GM12878 (cell line): ENCODE measurements at regions not wholly inside any gene's neighbourhood (a gene's known extent, or its start where the extent isn't known, plus 50 kb on each side); places are given as distances from the start of the nearest gene placed in this dataset.

ENCODE experiments used
- ATAC-seq: fragments of 200-7000 bp; cut with Tn5 transposase; 3 replicates; pipeline ENCODE4 v1.9.1; 2020; ENCODE audit warnings: mild to moderate bottlenecking, moderate library complexity
- BruUV-seq: library from RNA; stranded (reverse); fragments of 400-500 nt; replicated peaks from 2 replicates; lab custom pipeline; 2021; lab: Mats Ljungman, UMichigan
- CTCF ChIA-PET: fragments of 300-600 bp; sonication (Branson Sonifier 250); formaldehyde crosslinking; extraction: SDS; loops from one replicate; lab custom pipeline; 2021; ENCODE audit warnings: inconsistent platforms; lab: Yijun Ruan, JAX
- POLR2A ChIA-PET: fragments of 350-600 bp; formaldehyde crosslinking; extraction: SDS; loops from one replicate; lab custom pipeline; 2021; ENCODE audit warnings: inconsistent platforms; lab: Charles Lee
- RAD21 ChIA-PET: fragments of 300-600 bp; sonication (Branson Sonifier 250); formaldehyde crosslinking; loops from one replicate; lab custom pipeline; 2023; ENCODE audit warnings: antibody characterized with exemption; ENCODE audit not compliant: unreplicated experiment; lab: Charles Lee
- SMC1A ChIA-PET: fragments of 300-600 bp; sonication (Branson Sonifier 250); formaldehyde crosslinking; loops from one replicate; lab custom pipeline; 2023; ENCODE audit not compliant: unreplicated experiment, uncharacterized antibody; lab: Charles Lee
- DNase-seq: peaks from one replicate; pipeline ENCODE4 v3.0.0-alpha.2; 2011; ENCODE audit warnings: low read depth, low spot score
- FAIRE-seq: peaks from 3 replicates; lab custom pipeline; 2011; peaks lifted over from hg19 to GRCh38; lab: Jason Lieb, UNC
- H2AFZ ChIP-seq: 2 replicates; pipeline ENCODE4 v1.6.0; 2011; ENCODE audit warnings: low read depth, low read length, control low read depth; ENCODE audit not compliant: control insufficient read depth
- H3K27ac ChIP-seq: 2 replicates; pipeline ENCODE4 v1.5.1; 2011; ENCODE audit warnings: control low read depth; ENCODE audit not compliant: control insufficient read depth, insufficient read depth
- H3K27me3 ChIP-seq, 2 experiments: replicated peaks in 1 of 2; 2 replicates each; pipeline versions ENCODE4 v1.6.0 to v1.6.1; 2011; ENCODE audit warnings: low read length in 1 of 2; ENCODE audit not compliant: control insufficient read depth in 2 of 2, insufficient read depth in 2 of 2
- H3K36me3 ChIP-seq, 2 experiments: 2 replicates each; pipeline ENCODE4 v1.5.1; 2011; ENCODE audit warnings: low read length in 1 of 2; ENCODE audit not compliant: control insufficient read depth in 2 of 2, insufficient read depth in 2 of 2
- H3K4me1 ChIP-seq: 2 replicates; pipeline ENCODE4 v1.6.1; 2011; ENCODE audit warnings: mild to moderate bottlenecking, low read length, moderate library complexity, mixed read lengths; ENCODE audit not compliant: control insufficient read depth, insufficient read depth
- H3K4me2 ChIP-seq: 2 replicates; pipeline ENCODE4 v1.6.0; 2011; ENCODE audit warnings: control low read depth; ENCODE audit not compliant: control insufficient read depth, insufficient read depth
- H3K4me3 ChIP-seq: fragments of 200-600 bp; sonication (generic); 2 replicates; pipeline ENCODE4 v1.5.1; 2016
- H3K79me2 ChIP-seq: 2 replicates; pipeline ENCODE4 v1.6.0; 2011; ENCODE audit warnings: low read length; ENCODE audit not compliant: control insufficient read depth, insufficient read depth
- H3K9ac ChIP-seq: 2 replicates; pipeline ENCODE4 v1.8.0; 2011; ENCODE audit warnings: low read length, control low read depth, mixed read lengths; ENCODE audit not compliant: control insufficient read depth, insufficient read depth
- H3K9me3 ChIP-seq: replicated peaks from 3 replicates; pipeline ENCODE4 v1.5.1; 2011; ENCODE audit warnings: mild to moderate bottlenecking, low read length; ENCODE audit not compliant: control insufficient read depth, insufficient read depth
- H4K20me1 ChIP-seq: 2 replicates; pipeline ENCODE4 v1.6.0; 2011; ENCODE audit not compliant: control insufficient read depth, insufficient read depth
- IRF4 ChIP-seq: IDR thresholded peaks from 2 replicates; pipeline ENCODE4 v1.6.1; 2011; ENCODE audit warnings: low read depth, low read length
- MXI1 ChIP-seq: fragments of 150-350 bp; IDR thresholded peaks from 2 replicates; pipeline ENCODE4 v1.6.1; 2011; ENCODE audit warnings: low read depth, mild to moderate bottlenecking, inconsistent platforms, low read length, improper control_type of control experiment
- NFYA ChIP-seq: IDR thresholded peaks from 2 replicates; pipeline ENCODE4 v1.6.1; 2011; ENCODE audit warnings: low read depth, mild to moderate bottlenecking, low read length, improper control_type of control experiment, borderline replicate concordance
- NR2C1 ChIP-seq: fragments of 450-650 bp; IDR thresholded peaks from 2 replicates; pipeline ENCODE4 v1.6.1; 2017; ENCODE audit warnings: antibody characterized with exemption, mild to moderate bottlenecking, moderate library complexity
- RFX5 ChIP-seq: IDR thresholded peaks from 2 replicates; pipeline ENCODE4 v1.6.1; 2011; ENCODE audit warnings: low read depth, low read length, improper control_type of control experiment
- SMAD1 ChIP-seq: fragments of 450-650 bp; IDR thresholded peaks from 2 replicates; pipeline ENCODE4 v1.6.1; 2018; ENCODE audit warnings: mild to moderate bottlenecking, low read depth; ENCODE audit not compliant: partially characterized antibody
- SP1 ChIP-seq: IDR thresholded peaks from one replicate; pipeline ENCODE4 v1.6.1; 2011; ENCODE audit warnings: low read depth, low read length
- SREBF2 ChIP-seq: IDR thresholded peaks from 2 replicates; pipeline ENCODE4 v1.6.1; 2012; ENCODE audit warnings: mild to moderate bottlenecking, low read length
- ZNF217 ChIP-seq: fragments of 450-650 bp; IDR thresholded peaks from 2 replicates; pipeline ENCODE4 v1.6.1; 2017; ENCODE audit warnings: antibody characterized with exemption, mild to moderate bottlenecking
- WGBS: methylation state at CpG from one replicate; pipeline ENCODE4 v1.1.6; 2016; ENCODE audit warnings: low lambda C conversion rate; ENCODE audit not compliant: insufficient replicate concordance, insufficient coverage; ENCODE audit errors: missing lambda C conversion rate; 5-methylcytosine and 5-hydroxymethylcytosine counted together
- in situ Hi-C: fragments of 300-500 bp; cut with MboI; formaldehyde crosslinking; loops from 9 replicates; pipeline ENCODE4 v1.14.3; 2018; ENCODE audit warnings: mixed read lengths
- intact Hi-C: fragments of 100-400 bp; cut with micrococcal nuclease; formaldehyde crosslinking; loops from one replicate; pipeline ENCODE4 v1.14.2; 2022; ENCODE audit not compliant: unreplicated experiment
- TF ChIP-seq, protein P1 (sequence below): IDR thresholded peaks from 2 replicates; pipeline ENCODE4 v1.6.1; 2012; ENCODE audit warnings: improper control_type of control experiment, low read depth, low read length; ENCODE audit not compliant: insufficient replicate concordance

DNA sequence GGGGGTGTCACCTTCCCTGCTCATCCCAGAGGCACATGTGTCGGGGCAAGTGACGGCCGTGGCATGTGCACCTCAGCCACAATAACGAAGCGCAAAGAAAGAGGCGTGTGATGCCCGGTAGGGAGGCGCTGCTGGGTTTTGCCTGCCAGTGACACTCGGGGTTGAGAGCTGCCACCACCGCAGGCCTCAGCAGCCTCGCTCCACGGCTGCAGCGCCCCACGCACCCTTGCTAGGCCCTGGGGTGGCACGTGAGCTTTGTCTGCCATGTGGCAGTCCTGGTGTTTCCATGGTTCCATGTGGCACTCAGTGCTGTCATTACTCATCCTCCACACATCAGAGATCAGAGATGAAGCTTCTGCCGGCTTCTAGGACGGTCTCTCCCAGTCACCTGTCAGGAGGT lies 136.0 kb upstream of the AGAP1 start:
- Histone ChIP-seq H3K9ac (no peak overlapping the region), H3K79me2 (no peaks in the 10 kb centered on the region), H3K36me3 (no peaks in the 10 kb centered on the region), H3K4me1 (no peaks in the 10 kb centered on the region), H3K9me3 (no peaks in the 10 kb centered on the region), H3K27me3 (no peaks in the 10 kb centered on the region), H4K20me1 (no peaks in the 10 kb centered on the region), H3K27ac (no peak overlapping the region), H2AFZ (no peak overlapping the region), H3K4me2 (no peak overlapping the region), H3K4me3 (no peak overlapping the region)
- TF ChIP-seq SMAD1: no peak
- no peak for TF ChIP-seq RFX5
- TF ChIP-seq NFYA: no peak
- ChIA-PET POLR2A (no interaction called here), SMC1A (no interaction called here), CTCF (no interaction called here), RAD21 (no interaction called here)
- intact Hi-C loops (no loop called here), in situ Hi-C loops (no loop called here)
- FAIRE-seq (no peak), DNase-seq (no peak), ATAC-seq (no peak)
- 53% methylated on average over 17 of the region's 17 CpGs for WGBS
- BruUV-seq: no TSS peak

DNA sequence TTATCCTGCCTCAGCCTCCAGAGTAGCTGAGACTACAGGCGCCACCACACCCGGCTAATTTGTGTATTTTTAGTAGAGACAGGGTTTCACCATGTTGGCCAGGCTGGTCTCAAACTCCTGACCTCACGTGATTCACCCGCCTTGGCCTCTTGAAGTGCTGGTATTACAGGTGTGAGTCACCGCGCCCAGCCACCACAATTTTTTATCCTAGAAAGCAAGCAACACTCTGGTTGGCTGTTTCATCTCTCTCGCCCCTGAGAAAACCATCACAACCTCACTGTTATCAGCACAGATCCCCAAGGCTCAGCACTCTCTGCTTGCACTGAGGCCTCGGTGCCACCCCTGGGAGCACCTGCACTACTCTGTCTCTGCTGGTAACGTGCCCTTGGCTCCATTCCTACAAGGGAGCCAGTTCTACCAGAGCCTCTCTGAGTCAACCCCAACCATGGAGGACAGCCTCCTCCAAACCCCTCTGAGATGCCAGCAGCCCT lies 134.8 kb upstream of the AGAP1 start:
- no peak for TF ChIP-seq MXI1
- TF ChIP-seq, protein P1, sequence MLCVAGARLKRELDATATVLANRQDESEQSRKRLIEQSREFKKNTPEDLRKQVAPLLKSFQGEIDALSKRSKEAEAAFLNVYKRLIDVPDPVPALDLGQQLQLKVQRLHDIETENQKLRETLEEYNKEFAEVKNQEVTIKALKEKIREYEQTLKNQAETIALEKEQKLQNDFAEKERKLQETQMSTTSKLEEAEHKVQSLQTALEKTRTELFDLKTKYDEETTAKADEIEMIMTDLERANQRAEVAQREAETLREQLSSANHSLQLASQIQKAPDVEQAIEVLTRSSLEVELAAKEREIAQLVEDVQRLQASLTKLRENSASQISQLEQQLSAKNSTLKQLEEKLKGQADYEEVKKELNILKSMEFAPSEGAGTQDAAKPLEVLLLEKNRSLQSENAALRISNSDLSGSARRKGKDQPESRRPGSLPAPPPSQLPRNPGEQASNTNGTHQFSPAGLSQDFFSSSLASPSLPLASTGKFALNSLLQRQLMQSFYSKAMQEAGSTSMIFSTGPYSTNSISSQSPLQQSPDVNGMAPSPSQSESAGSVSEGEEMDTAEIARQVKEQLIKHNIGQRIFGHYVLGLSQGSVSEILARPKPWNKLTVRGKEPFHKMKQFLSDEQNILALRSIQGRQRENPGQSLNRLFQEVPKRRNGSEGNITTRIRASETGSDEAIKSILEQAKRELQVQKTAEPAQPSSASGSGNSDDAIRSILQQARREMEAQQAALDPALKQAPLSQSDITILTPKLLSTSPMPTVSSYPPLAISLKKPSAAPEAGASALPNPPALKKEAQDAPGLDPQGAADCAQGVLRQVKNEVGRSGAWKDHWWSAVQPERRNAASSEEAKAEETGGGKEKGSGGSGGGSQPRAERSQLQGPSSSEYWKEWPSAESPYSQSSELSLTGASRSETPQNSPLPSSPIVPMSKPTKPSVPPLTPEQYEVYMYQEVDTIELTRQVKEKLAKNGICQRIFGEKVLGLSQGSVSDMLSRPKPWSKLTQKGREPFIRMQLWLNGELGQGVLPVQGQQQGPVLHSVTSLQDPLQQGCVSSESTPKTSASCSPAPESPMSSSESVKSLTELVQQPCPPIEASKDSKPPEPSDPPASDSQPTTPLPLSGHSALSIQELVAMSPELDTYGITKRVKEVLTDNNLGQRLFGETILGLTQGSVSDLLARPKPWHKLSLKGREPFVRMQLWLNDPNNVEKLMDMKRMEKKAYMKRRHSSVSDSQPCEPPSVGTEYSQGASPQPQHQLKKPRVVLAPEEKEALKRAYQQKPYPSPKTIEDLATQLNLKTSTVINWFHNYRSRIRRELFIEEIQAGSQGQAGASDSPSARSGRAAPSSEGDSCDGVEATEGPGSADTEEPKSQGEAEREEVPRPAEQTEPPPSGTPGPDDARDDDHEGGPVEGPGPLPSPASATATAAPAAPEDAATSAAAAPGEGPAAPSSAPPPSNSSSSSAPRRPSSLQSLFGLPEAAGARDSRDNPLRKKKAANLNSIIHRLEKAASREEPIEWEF: no peak
- no peak for TF ChIP-seq NR2C1
- no peak for TF ChIP-seq IRF4
- TF ChIP-seq SP1: no peak
- no peak for TF ChIP-seq ZNF217
- no peak for TF ChIP-seq SREBF2

More for the DNA sequence above, 134.8 kb upstream of the AGAP1 start:
- DNase-seq (no peak), ATAC-seq (no peak), FAIRE-seq (no peak)
- ChIA-PET SMC1A (no interaction called here), RAD21 (no interaction called here), CTCF (no interaction called here), POLR2A (no interaction called here)
- Histone ChIP-seq H3K79me2 (no peaks in the 10 kb centered on the region), H3K36me3 (no peaks in the 10 kb centered on the region), H4K20me1 (no peaks in the 10 kb centered on the region), H3K4me2 (no peak overlapping the region), H3K4me3 (no peak overlapping the region), H3K9me3 (no peaks in the 10 kb centered on the region), H2AFZ (no peak overlapping the region), H3K4me1 (no peaks in the 10 kb centered on the region), H3K27me3 (no peaks in the 10 kb centered on the region), H3K9ac (no peak overlapping the region), H3K27ac (no peak overlapping the region)
- in situ Hi-C loops (no loop called here), intact Hi-C loops (no loop called here)
- no TSS peak for BruUV-seq
- 18% methylated on average over 9 of the region's 9 CpGs for WGBS
